NT2/D1 (cell line): ENCODE measurements at regions not wholly inside any gene's neighbourhood (a gene's known extent, or its start where the extent isn't known, plus 50 kb on each side); places are given as distances from the start of the nearest gene placed in this dataset.
"Not testable (repeated sequence)": the region's sequence is repeated elsewhere in the genome, so short reads cannot be mapped to it uniquely, and the experiment has no call there.

ENCODE experiments used
- DNase-seq: peaks from one replicate; pipeline ENCODE4 v3.0.0-alpha.2; 2011; ENCODE audit warnings: low read depth, low spot score
- H3K27me3 ChIP-seq: 2 replicates; pipeline ENCODE4 v1.6.0; 2011; ENCODE audit warnings: mild to moderate bottlenecking; ENCODE audit not compliant: insufficient read length, insufficient read depth
- H3K36me3 ChIP-seq: 2 replicates; pipeline ENCODE4 v1.6.1; 2011; ENCODE audit warnings: mild to moderate bottlenecking, low read length, mixed read lengths; ENCODE audit not compliant: insufficient read depth, insufficient read length
- H3K4me1 ChIP-seq: 2 replicates; pipeline ENCODE4 v1.5.1; 2011; ENCODE audit not compliant: insufficient read depth, insufficient read length
- H3K4me3 ChIP-seq: 2 replicates; pipeline ENCODE4 v1.5.1; 2011; ENCODE audit warnings: low read depth; ENCODE audit not compliant: insufficient read length
- H3K9ac ChIP-seq: 2 replicates; pipeline ENCODE4 v1.6.0; 2011; ENCODE audit warnings: low read depth; ENCODE audit not compliant: insufficient read length
- H3K9me3 ChIP-seq: 2 replicates; pipeline ENCODE4 v1.5.1; 2011; ENCODE audit warnings: mild to moderate bottlenecking, low read length; ENCODE audit not compliant: insufficient read depth
- SUZ12 ChIP-seq: IDR thresholded peaks from 2 replicates; pipeline ENCODE4 v1.6.1; 2011; ENCODE audit not compliant: insufficient read length, insufficient read depth; ENCODE audit errors: extremely low read depth
- YY1 ChIP-seq: IDR thresholded peaks from 2 replicates; pipeline ENCODE4 v1.6.1; 2011; ENCODE audit not compliant: insufficient read length, insufficient read depth
- ZNF274 ChIP-seq: IDR thresholded peaks from 2 replicates; pipeline ENCODE4 v1.6.1; 2011; ENCODE audit warnings: mild to moderate bottlenecking, low read depth, low read length

DNA sequence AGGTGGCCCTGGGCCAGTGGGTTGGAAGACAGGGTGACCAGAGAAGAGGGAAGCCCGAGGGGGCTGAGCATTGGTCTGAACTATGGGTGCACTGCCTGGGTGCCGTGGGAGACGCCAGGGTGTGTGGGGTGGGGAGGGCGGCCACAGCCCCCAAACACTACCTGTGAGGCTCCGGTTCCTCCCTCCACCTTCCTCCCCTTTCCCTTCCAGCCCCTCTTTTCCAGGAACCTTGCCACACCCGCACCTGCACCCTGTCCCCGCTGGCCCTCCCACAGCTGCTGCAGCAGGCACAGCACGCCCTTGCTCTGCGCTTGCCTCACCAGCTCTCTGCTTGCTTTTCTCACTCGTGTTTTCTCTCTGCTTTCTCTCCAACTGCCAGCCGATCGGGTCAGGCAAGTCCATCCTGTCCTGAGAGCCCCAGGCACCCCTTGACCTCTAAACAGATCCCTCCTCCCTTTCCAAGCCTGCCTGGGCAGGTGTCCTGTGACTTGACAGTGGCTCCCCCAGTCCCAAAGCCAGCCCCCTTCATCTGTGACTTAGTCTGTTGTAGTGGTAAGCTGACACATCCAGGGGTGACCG, 193.7 kb downstream of the MSX2 start:
- no peak overlapping the region for H3K4me3 ChIP-seq
- peaks cover 6% of the 10 kb centered on the region; the same call in 1 of the 2 replicates for H3K9me3 ChIP-seq
- TF ChIP-seq ZNF274 (no peak), SUZ12 (no peak), YY1 (no peak)
- peaks cover 2% of the 10 kb centered on the region for H3K4me1 ChIP-seq
- no peak overlapping the region for H3K9ac ChIP-seq
- no peaks in the 10 kb centered on the region for H3K36me3 ChIP-seq
- H3K27me3 ChIP-seq, result no peaks in the 10 kb centered on the region
- DNase-seq, result no peak

DNA sequence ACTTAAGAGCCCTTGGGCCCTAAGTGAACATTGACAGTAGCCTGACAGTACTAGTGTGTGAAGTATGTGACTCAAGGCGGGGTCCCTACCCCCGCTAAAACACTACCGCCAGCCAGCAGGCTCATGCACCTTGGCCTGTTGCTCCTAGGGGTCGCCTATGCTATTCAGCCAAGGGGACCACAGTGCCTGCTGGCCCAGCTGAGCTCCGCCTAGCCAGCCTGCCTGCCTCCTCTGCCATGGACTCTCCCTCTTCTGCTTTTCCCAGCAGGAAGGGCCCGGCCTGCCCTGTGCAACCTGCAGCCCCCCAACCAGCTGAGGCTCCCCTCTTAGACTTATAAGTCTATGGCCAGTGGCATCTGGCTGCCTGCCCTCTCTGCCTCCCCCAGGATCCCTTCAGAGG, 193.1 kb downstream of the MSX2 start:
- H3K4me3 ChIP-seq, H3K36me3 ChIP-seq, DNase-seq, H3K9me3 ChIP-seq, H3K9ac ChIP-seq, H3K27me3 ChIP-seq, H3K4me1 ChIP-seq: not testable (repeated sequence)

DNA sequence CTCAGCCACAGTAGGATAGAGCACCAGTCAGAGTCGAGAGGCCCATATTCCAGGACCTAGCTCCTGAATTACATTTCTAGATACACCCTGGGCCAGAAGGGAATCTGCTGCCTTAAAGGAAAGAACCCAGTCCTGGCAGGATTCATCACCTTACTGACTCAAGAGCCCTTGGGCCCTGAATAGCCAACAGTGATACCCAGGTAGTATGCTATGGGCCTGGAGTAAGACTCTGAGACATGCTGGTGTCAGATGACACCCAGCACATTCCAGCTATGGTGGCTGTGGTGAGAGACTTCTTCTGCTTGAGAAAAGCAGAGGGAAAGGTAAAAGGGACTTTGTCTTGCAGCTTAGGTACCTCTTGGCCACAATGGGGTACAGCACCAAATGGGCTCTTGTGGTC, 192.5 kb downstream of the MSX2 start:
- not testable (repeated sequence) for H3K36me3 ChIP-seq, H3K4me1 ChIP-seq, DNase-seq, H3K9me3 ChIP-seq, H3K9ac ChIP-seq, H3K27me3 ChIP-seq, H3K4me3 ChIP-seq

DNA sequence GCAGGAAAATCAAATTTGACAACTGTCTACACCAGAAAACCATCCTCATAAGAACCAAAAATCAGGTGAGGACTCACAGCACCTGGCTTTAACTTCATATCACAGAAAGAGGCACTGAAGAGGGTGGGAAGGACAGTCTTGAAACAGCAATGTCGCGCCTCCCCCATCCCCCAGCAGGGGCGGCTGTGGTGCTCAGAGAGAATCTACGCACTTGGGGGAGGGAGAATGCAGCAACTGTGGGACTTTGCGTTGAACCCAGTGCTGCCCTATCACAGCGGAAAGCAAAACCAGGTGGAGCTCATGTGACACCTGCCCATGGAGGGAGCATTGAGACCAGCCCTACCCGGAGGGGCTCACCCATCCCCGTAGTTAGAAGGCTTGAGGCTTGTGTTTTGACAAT, 191.8 kb downstream of the MSX2 start:
- Histone ChIP-seq H3K9me3 (peaks cover 6% of the 10 kb centered on the region; the same call in 1 of the 2 replicates), H3K27me3 (no peaks in the 10 kb centered on the region), H3K9ac (no peak overlapping the region), H3K4me3 (no peak overlapping the region), H3K36me3 (no peaks in the 10 kb centered on the region), H3K4me1 (peaks cover 2% of the 10 kb centered on the region)
- no peak for TF ChIP-seq SUZ12
- no peak for TF ChIP-seq ZNF274
- no peak for TF ChIP-seq YY1
- no peak for DNase-seq

DNA sequence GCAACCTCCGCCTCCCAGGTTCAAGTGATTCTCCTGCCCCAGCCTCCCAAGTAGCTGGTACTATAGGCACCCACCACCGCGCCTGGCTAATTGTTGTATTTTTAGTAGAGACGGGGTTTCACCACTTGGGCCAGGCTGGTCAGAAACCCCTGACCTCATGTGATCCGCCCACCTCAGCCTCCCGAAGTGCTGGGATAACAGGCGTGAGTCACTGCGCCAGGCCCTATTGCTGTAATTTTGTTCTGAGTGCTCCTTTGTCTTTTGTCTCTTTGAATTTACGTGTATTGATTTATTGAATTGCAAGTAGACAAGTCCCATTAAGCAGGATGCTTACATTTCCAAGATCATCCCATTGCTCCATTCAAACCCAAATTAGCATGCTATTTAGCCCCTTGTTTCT, 186.7 kb downstream of the MSX2 start:
- DNase-seq, result no peak
- Histone ChIP-seq H3K27me3 (no peaks in the 10 kb centered on the region), H3K4me1 (no peaks in the 10 kb centered on the region), H3K9me3 (no peaks in the 10 kb centered on the region), H3K9ac (no peak overlapping the region), H3K36me3 (no peaks in the 10 kb centered on the region), H3K4me3 (no peak overlapping the region)
- TF ChIP-seq ZNF274 (no peak), SUZ12 (no peak), YY1 (no peak)

DNA sequence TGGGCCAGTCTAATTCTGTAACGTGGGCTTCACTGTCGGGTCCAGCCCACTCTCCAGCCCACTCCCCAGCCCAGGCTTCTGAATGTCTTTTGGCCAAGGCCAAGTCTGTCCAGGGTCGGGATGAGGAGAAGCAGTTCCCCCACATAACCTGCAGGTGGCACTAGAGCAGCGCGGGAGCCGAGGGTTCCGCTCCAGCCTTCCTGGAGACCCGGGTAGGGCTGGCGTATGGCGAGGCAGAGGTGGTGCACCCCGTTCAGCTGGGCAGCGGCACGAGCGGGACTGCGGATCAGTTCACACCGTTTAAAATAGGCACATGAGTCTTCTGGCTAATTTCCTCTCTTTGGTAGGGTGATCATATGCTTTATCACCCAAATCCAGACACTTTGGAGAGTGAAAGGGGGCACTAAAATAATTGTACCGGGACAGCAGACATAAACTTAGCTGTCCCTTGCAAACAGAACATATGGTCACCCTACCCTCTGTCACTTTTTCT, 185.9 kb downstream of the MSX2 start:
- Histone ChIP-seq H3K27me3 (no peaks in the 10 kb centered on the region), H3K4me1 (no peaks in the 10 kb centered on the region), H3K9ac (no peak overlapping the region), H3K9me3 (no peaks in the 10 kb centered on the region), H3K36me3 (no peaks in the 10 kb centered on the region), H3K4me3 (no peak overlapping the region)
- DNase-seq, result peak; percentile 40
- no peak for TF ChIP-seq YY1
- no peak for TF ChIP-seq SUZ12
- TF ChIP-seq ZNF274, result no peak

DNA sequence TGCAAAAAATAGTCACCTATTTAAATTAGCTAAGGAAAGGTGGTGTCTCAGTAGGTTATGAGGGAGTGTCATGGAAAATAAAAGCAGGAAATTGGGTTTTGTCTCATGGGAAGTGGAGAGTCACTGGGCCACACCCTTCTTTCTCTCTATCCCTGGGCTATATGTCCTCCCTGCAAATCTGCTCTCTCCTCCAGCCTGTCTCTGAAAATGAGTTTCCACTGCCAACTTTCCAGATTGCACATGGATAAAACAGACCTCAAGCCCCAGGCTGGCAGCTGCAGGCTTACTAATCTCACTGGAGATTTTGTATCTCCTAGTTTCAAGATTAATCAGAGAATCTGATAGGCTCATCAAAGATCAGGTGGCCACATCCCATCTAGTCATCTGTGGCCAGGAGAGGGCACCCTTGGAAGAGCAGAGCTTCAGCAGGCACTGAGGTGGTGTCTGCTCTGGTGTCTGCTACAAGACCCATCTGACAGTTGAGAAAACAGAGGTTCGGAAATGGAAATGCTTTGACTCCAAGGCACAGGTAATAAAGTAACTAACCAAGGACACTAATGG, 178.9 kb downstream of the MSX2 start:
- no peaks in the 10 kb centered on the region for H3K36me3 ChIP-seq
- H3K4me3 ChIP-seq, result no peak overlapping the region
- no peaks in the 10 kb centered on the region; the same call in 1 of the 2 replicates for H3K9me3 ChIP-seq
- H3K4me1 ChIP-seq, result no peaks in the 10 kb centered on the region
- no peak for DNase-seq
- TF ChIP-seq YY1, result no peak
- no peak for TF ChIP-seq SUZ12
- H3K9ac ChIP-seq, result no peak overlapping the region
- no peaks in the 10 kb centered on the region for H3K27me3 ChIP-seq

DNA sequence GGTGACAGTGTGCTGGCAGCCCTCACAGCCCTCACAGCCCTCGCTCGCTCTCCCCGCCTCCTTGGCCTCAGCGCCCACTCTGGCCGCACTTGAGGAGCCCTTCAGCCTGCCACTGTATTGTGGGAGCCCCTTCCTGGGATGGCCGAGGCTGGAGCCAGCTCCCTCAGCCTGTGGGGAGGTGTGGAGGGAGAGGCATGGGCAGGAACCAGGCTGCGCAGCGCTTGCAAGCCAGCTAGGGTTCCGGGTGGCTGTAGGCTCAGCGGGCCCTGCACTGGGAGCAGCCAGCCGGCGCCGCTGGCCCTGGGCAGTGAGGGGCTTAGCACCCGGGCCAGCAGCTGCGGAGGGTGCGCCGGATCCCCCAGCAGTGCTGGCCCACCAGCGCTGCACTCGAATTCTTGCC, 177.0 kb downstream of the MSX2 start:
- no peaks in the 10 kb centered on the region for H3K36me3 ChIP-seq
- no peaks in the 10 kb centered on the region for H3K4me1 ChIP-seq
- TF ChIP-seq SUZ12 (no peak), ZNF274 (no peak), YY1 (no peak)
- no peak overlapping the region for H3K9ac ChIP-seq
- H3K9me3 ChIP-seq, result no peaks in the 10 kb centered on the region; the same call in 1 of the 2 replicates
- H3K4me3 ChIP-seq, result no peak overlapping the region
- no peaks in the 10 kb centered on the region for H3K27me3 ChIP-seq
- no peak for DNase-seq
